Upper lobe of left lung (tissue), 6 donors: ENCODE measurements at regions not wholly inside any gene's neighbourhood (a gene's known extent, or its start where the extent isn't known, plus 50 kb on each side); places are given as distances from the start of the nearest gene placed in this dataset.

Source experiments
- ATAC-seq, 2 donors: fragments of 200-7000 bp; cut with Tn5 transposase; one replicate each; pipeline ENCODE4 v1.9.1; 2022; ENCODE audit warnings: mild to moderate bottlenecking in 2 of 2, moderate library complexity in 2 of 2; ENCODE audit not compliant: low FRiP score in 2 of 2
- DNase-seq, 2 donors: peaks; one replicate each; pipeline ENCODE4 v3.0.0-alpha.2; 2019 to 2020
- H3K27ac ChIP-seq, 4 donors: fragments of 200-600 bp; sonication (generic); one replicate each; pipeline ENCODE4 v1.5.1; 2016 to 2019
- H3K27me3 ChIP-seq, 4 donors: fragments of 200-600 bp; sonication (generic); one replicate each; pipeline ENCODE4 v1.5.1; 2017 to 2019
- H3K36me3 ChIP-seq, 4 donors: fragments of 200-600 bp; sonication (generic); one replicate each; pipeline ENCODE4 v1.5.1; 2016 to 2019
- H3K4me1 ChIP-seq, 4 donors: fragments of 200-600 bp; sonication (generic); one replicate each; pipeline ENCODE4 v1.5.1; 2018 to 2019
- H3K4me3 ChIP-seq, 4 donors: fragments of 200-600 bp; sonication (generic); one replicate each; pipeline ENCODE4 v1.5.1; 2017 to 2019; ENCODE audit warnings: mild to moderate bottlenecking in 2 of 4, moderate library complexity in 1 of 4
- H3K9me3 ChIP-seq, 4 donors: fragments of 200-600 bp; sonication (generic); one replicate each; pipeline ENCODE4 v1.5.1; 2018 to 2019
- CTCF ChIP-seq, 6 experiments: fragments of 450-650 bp in 4 of 6; fragments of 200-600 bp in 2 of 6; sonication (generic) in 2 of 6; IDR thresholded peaks; one replicate each; pipeline ENCODE4 v1.5.1; 2016 to 2019; ENCODE audit warnings: antibody characterized with exemption in 6 of 6
- EP300 ChIP-seq, 4 donors: sonication (generic); formaldehyde crosslinking; IDR thresholded peaks; one replicate each; pipeline ENCODE4 v1.5.1; 2017; ENCODE audit warnings: antibody characterized with exemption in 4 of 4, control low read depth in 2 of 4
- POLR2A ChIP-seq, 4 donors: fragments of 450-650 bp; IDR thresholded peaks; one replicate each; pipeline ENCODE4 v1.5.1; 2016 to 2017; ENCODE audit warnings: antibody characterized with exemption in 4 of 4, mild to moderate bottlenecking in 2 of 4
- POLR2AphosphoS5 ChIP-seq, 2 donors: sonication (generic); formaldehyde crosslinking; IDR thresholded peaks; one replicate each; pipeline ENCODE4 v1.5.1; 2017; ENCODE audit warnings: antibody characterized with exemption in 2 of 2
- WGBS, 2 donors: methylation state at CpG; one replicate each; pipeline ENCODE4 v1.1.5; 2017 to 2018; 5-methylcytosine and 5-hydroxymethylcytosine counted together
- donor health status: DM: no; HTN: no; CAD: no; lungs with moderate emphysema.
- donor health status: DM: no; HTN: yes; CAD: no; lungs with severe emphysema.

- TF ChIP-seq POLR2AphosphoS5 (IDR thresholded peaks at IDR 0.05) = no peak
- TF ChIP-seq CTCF (IDR thresholded peaks at IDR 0.05) = no peak
- no peaks in the 10 kb centered on the region for H3K36me3 ChIP-seq
- WGBS, 2 donors = 81 to 84% methylated on average over 3 of the region's 3 CpGs
- ATAC-seq (no peak), DNase-seq (no peak)
- no peaks in the 10 kb centered on the region for H3K9me3 ChIP-seq
- no peak overlapping the region for H3K4me3 ChIP-seq
- no peak overlapping the region for H3K27ac ChIP-seq
- no peaks in the 10 kb centered on the region for H3K27me3 ChIP-seq
- H3K4me1 ChIP-seq = no peaks in the 10 kb centered on the region
These were observed 205.2 kb upstream of the GHITM start for GRCh38 chr10:83934062-83934461.

- Histone ChIP-seq H3K27me3 (no peaks in the 10 kb centered on the region), H3K9me3 (no peaks in the 10 kb centered on the region), H3K4me1 (no peaks in the 10 kb centered on the region), H3K4me3 (no peak overlapping the region), H3K36me3 (no peaks in the 10 kb centered on the region), H3K27ac (no peak overlapping the region)
- no peak for TF ChIP-seq CTCF (IDR thresholded peaks at IDR 0.05)
- TF ChIP-seq POLR2A (IDR thresholded peaks at IDR 0.05) = no peak
- no peak for TF ChIP-seq EP300 (IDR thresholded peaks at IDR 0.05)
- TF ChIP-seq POLR2AphosphoS5 (IDR thresholded peaks at IDR 0.05) = no peak
- no peak for ATAC-seq
- DNase-seq = no peak
- whole genome bisulfite sequencing, 2 donors = 73 to 81% methylated on average over 5 of the region's 5 CpGs
These were observed 204.5 kb upstream of the GHITM start for GRCh38 chr10:83934641-83935338.

GRCh38 chr10:83935339-83935736 lies 204.0 kb upstream of the GHITM start:
- no peak for TF ChIP-seq POLR2A (IDR thresholded peaks at IDR 0.05)
- no peak for TF ChIP-seq EP300 (IDR thresholded peaks at IDR 0.05)
- no peak for TF ChIP-seq CTCF (IDR thresholded peaks at IDR 0.05)
- TF ChIP-seq POLR2AphosphoS5 (IDR thresholded peaks at IDR 0.05) = no peak
- H3K9me3 ChIP-seq = no peaks in the 10 kb centered on the region
- 86 to 89% methylated on average over 3 of the region's 3 CpGs for WGBS, 2 donors
- no peak overlapping the region for H3K27ac ChIP-seq
- no peaks in the 10 kb centered on the region for H3K36me3 ChIP-seq
- no peak for ATAC-seq
- no peaks in the 10 kb centered on the region for H3K4me1 ChIP-seq
- H3K4me3 ChIP-seq = no peak overlapping the region
- DNase-seq = no peak
- H3K27me3 ChIP-seq = no peaks in the 10 kb centered on the region

GRCh38 chr10:83935911-83936310 lies 203.4 kb upstream of the GHITM start:
- TF ChIP-seq POLR2AphosphoS5 (IDR thresholded peaks at IDR 0.05) = no peak
- TF ChIP-seq POLR2A (IDR thresholded peaks at IDR 0.05) = no peak
- no peak for TF ChIP-seq CTCF (IDR thresholded peaks at IDR 0.05)
- TF ChIP-seq EP300 (IDR thresholded peaks at IDR 0.05) = no peak
- no peak overlapping the region for H3K27ac ChIP-seq
- H3K36me3 ChIP-seq = no peaks in the 10 kb centered on the region
- WGBS, 2 donors = 95 to 98% methylated on average over 5 of the region's 5 CpGs
- H3K27me3 ChIP-seq = no peaks in the 10 kb centered on the region
- no peaks in the 10 kb centered on the region for H3K9me3 ChIP-seq
- no peak for ATAC-seq
- no peak overlapping the region for H3K4me3 ChIP-seq
- no peaks in the 10 kb centered on the region for H3K4me1 ChIP-seq
- no peak for DNase-seq

- ATAC-seq = no peak
- DNase-seq = no peak
- Histone ChIP-seq H3K36me3 (no peaks in the 10 kb centered on the region), H3K4me3 (no peak overlapping the region), H3K9me3 (no peaks in the 10 kb centered on the region), H3K27ac (no peak overlapping the region), H3K4me1 (no peaks in the 10 kb centered on the region), H3K27me3 (no peaks in the 10 kb centered on the region)
- TF ChIP-seq EP300 (IDR thresholded peaks at IDR 0.05) (no peak), CTCF (IDR thresholded peaks at IDR 0.05) (no peak), POLR2A (IDR thresholded peaks at IDR 0.05) (no peak), POLR2AphosphoS5 (IDR thresholded peaks at IDR 0.05) (no peak)
- 11 to 25% methylated on average over 3 of the region's 3 CpGs for WGBS, 2 donors
These were observed 202.1 kb upstream of the GHITM start for GRCh38 chr10:83937161-83937560.
